ENCODE measurements at regions not wholly inside any gene's neighbourhood (a gene's known extent, or its start where the extent isn't known, plus 50 kb on each side); places are given as distances from the start of the nearest gene placed in this dataset.

DNA sequence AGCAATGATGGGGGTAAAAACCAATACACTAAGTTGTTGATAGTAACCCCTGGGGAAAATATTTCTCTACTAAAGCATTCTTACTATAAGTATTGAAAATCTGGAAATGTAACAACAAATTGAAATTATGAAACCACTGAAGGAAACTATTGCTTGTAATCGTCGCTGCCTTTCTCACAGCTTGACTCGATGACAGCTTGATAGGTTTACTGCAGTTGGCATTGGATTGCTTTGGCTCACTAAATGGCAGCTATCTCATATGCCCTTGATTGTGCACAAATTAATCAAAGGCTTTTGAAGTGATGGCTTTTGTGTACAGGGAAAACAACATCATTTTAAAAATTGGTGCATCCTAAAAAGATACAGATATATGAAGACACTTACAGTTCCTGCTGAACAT lies 419.6 kb upstream of the TENM3 start (continued):
- TF ChIP-seq, protein P1, sequence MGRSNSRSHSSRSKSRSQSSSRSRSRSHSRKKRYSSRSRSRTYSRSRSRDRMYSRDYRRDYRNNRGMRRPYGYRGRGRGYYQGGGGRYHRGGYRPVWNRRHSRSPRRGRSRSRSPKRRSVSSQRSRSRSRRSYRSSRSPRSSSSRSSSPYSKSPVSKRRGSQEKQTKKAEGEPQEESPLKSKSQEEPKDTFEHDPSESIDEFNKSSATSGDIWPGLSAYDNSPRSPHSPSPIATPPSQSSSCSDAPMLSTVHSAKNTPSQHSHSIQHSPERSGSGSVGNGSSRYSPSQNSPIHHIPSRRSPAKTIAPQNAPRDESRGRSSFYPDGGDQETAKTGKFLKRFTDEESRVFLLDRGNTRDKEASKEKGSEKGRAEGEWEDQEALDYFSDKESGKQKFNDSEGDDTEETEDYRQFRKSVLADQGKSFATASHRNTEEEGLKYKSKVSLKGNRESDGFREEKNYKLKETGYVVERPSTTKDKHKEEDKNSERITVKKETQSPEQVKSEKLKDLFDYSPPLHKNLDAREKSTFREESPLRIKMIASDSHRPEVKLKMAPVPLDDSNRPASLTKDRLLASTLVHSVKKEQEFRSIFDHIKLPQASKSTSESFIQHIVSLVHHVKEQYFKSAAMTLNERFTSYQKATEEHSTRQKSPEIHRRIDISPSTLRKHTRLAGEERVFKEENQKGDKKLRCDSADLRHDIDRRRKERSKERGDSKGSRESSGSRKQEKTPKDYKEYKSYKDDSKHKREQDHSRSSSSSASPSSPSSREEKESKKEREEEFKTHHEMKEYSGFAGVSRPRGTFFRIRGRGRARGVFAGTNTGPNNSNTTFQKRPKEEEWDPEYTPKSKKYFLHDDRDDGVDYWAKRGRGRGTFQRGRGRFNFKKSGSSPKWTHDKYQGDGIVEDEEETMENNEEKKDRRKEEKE (IDR thresholded peaks at IDR 0.05) = no peak

DNA sequence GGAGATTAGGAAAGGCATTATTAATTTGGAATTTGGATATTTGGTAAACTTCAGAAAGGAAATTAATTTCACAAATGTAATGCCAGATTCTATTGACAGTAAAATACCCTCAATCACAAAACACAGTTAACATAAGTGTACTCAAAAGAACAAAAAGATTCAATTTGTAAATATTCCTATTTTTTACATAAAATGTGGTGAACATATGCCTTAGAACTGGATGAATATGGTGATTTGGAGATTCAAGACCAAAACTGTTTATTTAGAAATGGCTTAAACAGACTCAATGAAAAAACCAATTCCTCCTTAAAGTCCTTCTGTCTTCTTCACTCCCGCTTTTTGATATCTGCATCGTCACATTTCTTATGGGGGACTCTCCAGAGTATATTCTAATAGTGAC lies 417.6 kb upstream of the TENM3 start:
- ChIA-PET RAD21 (ENCODE audit: unreplicated experiment) (no interaction called here), SMC1A (ENCODE audit: uncharacterized antibody, unreplicated experiment) (no interaction called here), CTCF (no interaction called here), POLR2A (no interaction called here)
- no peaks in the 10 kb centered on the region for H3K4me1 ChIP-seq (ENCODE audit: control insufficient read depth, insufficient read depth, low read length)
- no peaks in the 10 kb centered on the region for H4K20me1 ChIP-seq (ENCODE audit: control insufficient read depth, insufficient read depth)
- no peak for DNase-seq (ENCODE audit: low read depth, low spot score)
- H2AFZ ChIP-seq (ENCODE audit: control insufficient read depth, low read depth, low read length) = no peak overlapping the region
- WGBS (ENCODE audit: insufficient coverage, insufficient replicate concordance, low lambda C conversion rate, missing lambda C conversion rate) = 66% methylated on average over 2 of the region's 2 CpGs
- no peaks in the 10 kb centered on the region for H3K36me3 ChIP-seq (ENCODE audit: control insufficient read depth in 2 of 2, insufficient read depth in 2 of 2, low read length in 1 of 2)
- ATAC-seq = no peak
- intact Hi-C loops (cut with micrococcal nuclease; ENCODE audit: unreplicated experiment) (no loop called here), in situ Hi-C loops (cut with MboI) (no loop called here)
- no peaks in the 10 kb centered on the region for H3K79me2 ChIP-seq (ENCODE audit: control insufficient read depth, insufficient read depth, low read length)
- FAIRE-seq = no peak
- BruUV-seq (replicated peaks) = no TSS peak
- H3K9me3 ChIP-seq (replicated peaks; ENCODE audit: control insufficient read depth, insufficient read depth, low read length) = no peaks in the 10 kb centered on the region
- H3K4me2 ChIP-seq (ENCODE audit: control insufficient read depth, insufficient read depth) = no peak overlapping the region
- H3K4me3 ChIP-seq = no peak overlapping the region
- H3K27me3 ChIP-seq (replicated peaks in 1 of 2; ENCODE audit: control insufficient read depth in 2 of 2, insufficient read depth in 2 of 2, low read length in 1 of 2) = no peaks in the 10 kb centered on the region
- H3K27ac ChIP-seq (ENCODE audit: control insufficient read depth, insufficient read depth) = no peak overlapping the region
- no peak overlapping the region for H3K9ac ChIP-seq (ENCODE audit: control insufficient read depth, insufficient read depth, low read length)
- TF ChIP-seq ZNF24 (IDR thresholded peaks at IDR 0.05) (no peak), EP300 (IDR thresholded peaks at IDR 0.05; ENCODE audit: borderline replicate concordance in 1 of 2, control insufficient read depth in 1 of 2, low read depth in 2 of 2, low read length in 2 of 2) (no peak), DPF2 (IDR thresholded peaks at IDR 0.05) (no peak), RFX5 (IDR thresholded peaks at IDR 0.05; ENCODE audit: low read depth, low read length) (no peak), POU2F2 (IDR thresholded peaks at IDR 0.05; ENCODE audit: borderline replicate concordance, low read depth, low read length) (no peak), YY1 (IDR thresholded peaks at IDR 0.05; ENCODE audit: low read depth, low read length) (no peak), SIX5 (IDR thresholded peaks at IDR 0.05; ENCODE audit: low read depth, low read length, severe bottlenecking) (no peak), TCF7 (IDR thresholded peaks at IDR 0.05; ENCODE audit: borderline replicate concordance) (no peak), PML (IDR thresholded peaks at IDR 0.05; ENCODE audit: low read length) (no peak), GABPA (IDR thresholded peaks at IDR 0.05; ENCODE audit: low read depth) (no peak)
- TF ChIP-seq, protein P2, sequence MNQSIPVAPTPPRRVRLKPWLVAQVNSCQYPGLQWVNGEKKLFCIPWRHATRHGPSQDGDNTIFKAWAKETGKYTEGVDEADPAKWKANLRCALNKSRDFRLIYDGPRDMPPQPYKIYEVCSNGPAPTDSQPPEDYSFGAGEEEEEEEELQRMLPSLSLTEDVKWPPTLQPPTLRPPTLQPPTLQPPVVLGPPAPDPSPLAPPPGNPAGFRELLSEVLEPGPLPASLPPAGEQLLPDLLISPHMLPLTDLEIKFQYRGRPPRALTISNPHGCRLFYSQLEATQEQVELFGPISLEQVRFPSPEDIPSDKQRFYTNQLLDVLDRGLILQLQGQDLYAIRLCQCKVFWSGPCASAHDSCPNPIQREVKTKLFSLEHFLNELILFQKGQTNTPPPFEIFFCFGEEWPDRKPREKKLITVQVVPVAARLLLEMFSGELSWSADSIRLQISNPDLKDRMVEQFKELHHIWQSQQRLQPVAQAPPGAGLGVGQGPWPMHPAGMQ (IDR thresholded peaks at IDR 0.05; ENCODE audit: borderline replicate concordance) = no peak
- TF ChIP-seq, protein P3, sequence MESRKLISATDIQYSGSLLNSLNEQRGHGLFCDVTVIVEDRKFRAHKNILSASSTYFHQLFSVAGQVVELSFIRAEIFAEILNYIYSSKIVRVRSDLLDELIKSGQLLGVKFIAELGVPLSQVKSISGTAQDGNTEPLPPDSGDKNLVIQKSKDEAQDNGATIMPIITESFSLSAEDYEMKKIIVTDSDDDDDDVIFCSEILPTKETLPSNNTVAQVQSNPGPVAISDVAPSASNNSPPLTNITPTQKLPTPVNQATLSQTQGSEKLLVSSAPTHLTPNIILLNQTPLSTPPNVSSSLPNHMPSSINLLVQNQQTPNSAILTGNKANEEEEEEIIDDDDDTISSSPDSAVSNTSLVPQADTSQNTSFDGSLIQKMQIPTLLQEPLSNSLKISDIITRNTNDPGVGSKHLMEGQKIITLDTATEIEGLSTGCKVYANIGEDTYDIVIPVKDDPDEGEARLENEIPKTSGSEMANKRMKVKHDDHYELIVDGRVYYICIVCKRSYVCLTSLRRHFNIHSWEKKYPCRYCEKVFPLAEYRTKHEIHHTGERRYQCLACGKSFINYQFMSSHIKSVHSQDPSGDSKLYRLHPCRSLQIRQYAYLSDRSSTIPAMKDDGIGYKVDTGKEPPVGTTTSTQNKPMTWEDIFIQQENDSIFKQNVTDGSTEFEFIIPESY (IDR thresholded peaks at IDR 0.05) = no peak
- TF ChIP-seq, protein P4, sequence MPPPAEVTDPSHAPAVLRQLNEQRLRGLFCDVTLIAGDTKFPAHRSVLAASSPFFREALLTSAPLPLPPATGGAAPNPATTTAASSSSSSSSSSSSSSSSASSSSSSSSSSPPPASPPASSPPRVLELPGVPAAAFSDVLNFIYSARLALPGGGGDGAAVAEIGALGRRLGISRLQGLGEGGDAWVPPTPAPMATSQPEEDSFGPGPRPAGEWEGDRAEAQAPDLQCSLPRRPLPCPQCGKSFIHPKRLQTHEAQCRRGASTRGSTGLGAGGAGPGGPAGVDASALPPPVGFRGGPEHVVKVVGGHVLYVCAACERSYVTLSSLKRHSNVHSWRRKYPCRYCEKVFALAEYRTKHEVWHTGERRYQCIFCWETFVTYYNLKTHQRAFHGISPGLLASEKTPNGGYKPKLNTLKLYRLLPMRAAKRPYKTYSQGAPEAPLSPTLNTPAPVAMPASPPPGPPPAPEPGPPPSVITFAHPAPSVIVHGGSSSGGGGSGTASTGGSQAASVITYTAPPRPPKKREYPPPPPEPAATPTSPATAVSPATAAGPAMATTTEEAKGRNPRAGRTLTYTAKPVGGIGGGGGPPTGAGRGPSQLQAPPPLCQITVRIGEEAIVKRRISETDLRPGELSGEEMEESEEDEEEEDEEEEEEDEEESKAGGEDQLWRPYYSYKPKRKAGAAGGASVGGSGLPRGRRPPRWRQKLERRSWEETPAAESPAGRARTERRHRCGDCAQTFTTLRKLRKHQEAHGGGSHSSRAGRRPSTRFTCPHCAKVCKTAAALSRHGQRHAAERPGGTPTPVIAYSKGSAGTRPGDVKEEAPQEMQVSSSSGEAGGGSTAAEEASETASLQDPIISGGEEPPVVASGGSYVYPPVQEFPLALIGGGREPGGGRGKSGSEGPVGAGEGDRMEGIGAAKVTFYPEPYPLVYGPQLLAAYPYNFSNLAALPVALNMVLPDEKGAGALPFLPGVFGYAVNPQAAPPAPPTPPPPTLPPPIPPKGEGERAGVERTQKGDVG (CRISPR knock-in tag; IDR thresholded peaks at IDR 0.05) = no peak

Measured in GM12878 (cell line).